Fibroblast of the aortic adventitia (primary cell): ENCODE measurements at regions not wholly inside any gene's neighbourhood (a gene's known extent, or its start where the extent isn't known, plus 50 kb on each side); places are given as distances from the start of the nearest gene placed in this dataset.
A peak's percentile ranks its signal among the peaks of the same experiment; 100 is the strongest.

Experiments used
- DNase-seq: peaks from one replicate; pipeline ENCODE4 v3.0.0-alpha.2; 2010; ENCODE audit warnings: low read depth
- H3K4me3 ChIP-seq: 2 replicates; pipeline ENCODE4 v1.5.1; 2011; ENCODE audit warnings: low read depth, mild to moderate bottlenecking, control low read depth, low read length, moderate library complexity
- CTCF ChIP-seq: IDR thresholded peaks from 2 replicates; pipeline ENCODE4 v1.5.1; 2011; ENCODE audit warnings: mild to moderate bottlenecking, low read length, control low read depth, inconsistent platforms; ENCODE audit not compliant: insufficient read depth

- no peak overlapping the region for H3K4me3 ChIP-seq
These were observed 188.4 kb downstream of the RGS3 start for GRCh38 chr9:113651896-113652295.

GRCh38 chr9:113652355-113653152 lies 189.0 kb downstream of the RGS3 start:
- H3K4me3 ChIP-seq = no peak overlapping the region
- TF ChIP-seq CTCF = no peak
- DNase-seq = no peak

More at GRCh38 chr9:113651896-113652295, 188.4 kb downstream of the RGS3 start:
- no peak for DNase-seq
- no peak for TF ChIP-seq CTCF

DNA sequence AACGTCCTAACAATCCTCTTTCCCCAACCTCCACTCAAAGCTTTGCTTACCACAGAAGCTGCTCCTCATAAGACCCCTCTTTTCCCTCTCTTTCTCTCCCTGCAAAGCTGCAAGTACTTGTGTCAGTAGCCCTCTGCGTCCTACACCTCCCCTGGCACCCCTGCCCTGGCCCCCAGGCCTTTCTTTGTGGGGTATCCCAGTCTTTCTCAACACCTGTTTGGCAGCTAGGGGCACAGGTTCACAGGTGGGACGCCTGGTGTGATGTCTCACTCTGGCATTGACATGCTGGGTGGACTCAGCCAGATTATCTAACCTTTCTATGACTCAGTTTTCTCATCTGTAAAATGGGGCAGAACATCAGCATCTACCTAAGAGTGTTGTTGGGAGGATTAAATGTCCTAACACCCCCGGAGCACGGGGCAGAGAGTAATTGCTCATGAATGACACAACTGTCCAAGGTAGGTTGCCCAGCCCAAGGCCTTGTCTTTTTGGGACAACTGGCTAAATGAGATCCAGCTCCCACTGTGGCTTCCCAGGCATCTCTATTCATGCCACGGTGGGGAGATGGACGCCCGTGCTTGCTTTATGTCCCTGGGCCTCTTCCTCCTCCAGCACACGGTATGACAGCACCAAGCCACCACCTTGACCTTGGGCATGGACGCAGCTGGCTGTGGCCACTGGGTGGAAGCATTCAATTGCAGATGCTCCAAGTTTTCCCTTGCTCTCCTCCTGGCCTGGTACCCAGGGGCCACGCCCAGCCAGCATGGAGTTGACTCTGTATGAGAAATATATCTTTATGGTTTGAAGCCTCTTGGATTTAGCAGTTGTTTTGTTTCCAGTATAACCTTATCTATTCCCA lies 190.4 kb downstream of the RGS3 start:
- DNase-seq = no peak
- no peak overlapping the region for H3K4me3 ChIP-seq
- TF ChIP-seq CTCF = no peak

DNA sequence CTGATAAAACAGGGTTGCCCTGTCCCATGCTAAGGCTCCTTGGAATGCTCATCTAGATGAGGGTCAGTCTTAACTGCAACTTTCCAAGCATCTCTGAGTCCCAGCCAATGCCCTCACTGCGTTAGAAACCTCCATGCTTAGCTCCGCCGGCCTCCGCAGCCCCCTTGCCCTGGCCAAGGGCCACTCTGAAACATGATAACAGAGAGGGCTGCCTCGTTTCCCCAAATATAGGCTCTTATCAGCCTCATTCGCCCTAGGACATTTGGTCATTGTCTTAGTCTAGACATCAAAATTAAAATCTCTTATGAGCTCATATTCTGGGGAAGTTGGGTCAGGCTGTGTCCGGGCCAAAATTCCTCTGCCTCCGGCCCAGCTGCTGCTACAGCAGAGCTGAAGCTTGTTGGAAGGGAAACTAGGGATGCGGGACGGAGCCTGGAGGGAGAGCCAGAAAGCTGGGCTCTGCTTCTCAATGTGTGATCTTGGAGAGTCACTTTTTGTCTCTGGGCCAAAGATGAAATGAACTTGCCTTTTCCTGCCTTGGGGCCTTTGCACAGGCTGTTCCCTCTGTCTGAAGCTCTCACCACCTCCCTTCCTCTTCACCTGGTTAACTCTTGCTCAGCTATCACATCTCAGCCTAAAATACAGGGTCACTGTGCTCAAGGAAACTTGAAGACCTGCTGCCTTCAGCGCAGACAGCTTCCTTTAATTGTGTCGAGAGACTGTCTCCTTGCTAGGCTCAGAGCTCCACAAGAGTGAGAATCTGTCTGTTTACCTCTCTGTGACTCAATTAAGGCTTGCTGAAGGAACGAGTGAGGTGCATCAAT lies 191.3 kb downstream of the RGS3 start:
- no peak for TF ChIP-seq CTCF
- H3K4me3 ChIP-seq = no peak overlapping the region
- peak; percentile 94 for DNase-seq

DNA sequence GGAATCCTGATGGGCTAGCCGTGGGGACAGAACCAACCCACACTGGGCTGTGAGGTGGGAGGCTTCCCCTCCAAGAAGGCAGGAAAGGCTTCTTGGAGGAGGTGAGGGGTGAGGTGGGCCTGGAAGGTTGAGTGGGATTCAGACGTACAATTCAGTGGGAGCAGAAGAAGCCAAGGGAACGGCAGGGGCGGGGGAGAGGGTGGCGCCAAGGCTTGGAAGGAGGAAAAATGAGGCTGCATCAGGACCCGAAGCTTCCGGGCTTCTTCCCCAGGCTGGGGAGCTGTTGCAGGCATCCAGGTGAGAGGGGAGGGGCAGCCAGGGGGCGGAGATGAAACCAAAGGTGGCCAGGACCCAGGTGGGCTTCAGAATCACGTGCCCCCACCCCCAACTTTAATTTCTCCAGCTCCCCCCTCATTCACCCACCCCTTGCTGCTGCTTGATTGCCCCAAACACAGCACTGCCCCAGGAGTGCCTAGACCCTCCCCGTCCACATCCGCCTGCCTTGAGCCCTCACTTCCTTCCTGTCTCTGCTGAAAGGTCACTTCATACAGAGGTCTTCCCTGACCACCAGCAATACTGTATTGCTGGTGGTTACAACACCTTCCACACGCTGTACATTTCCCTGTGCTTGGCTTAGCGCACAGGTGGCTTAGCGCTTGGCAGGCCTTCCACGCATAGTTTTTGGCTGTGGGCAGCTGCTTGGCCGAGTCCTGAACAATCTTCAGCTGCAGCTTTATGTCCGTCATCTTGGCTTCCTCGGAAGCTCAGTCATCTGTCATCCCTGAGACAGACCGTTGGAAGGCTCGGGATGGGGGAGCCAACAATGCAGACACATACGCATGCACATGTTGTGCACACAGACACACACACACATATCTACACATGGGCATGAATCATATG lies 193.5 kb downstream of the RGS3 start:
- no peak for DNase-seq
- TF ChIP-seq CTCF = no peak

More for the DNA sequence above, 193.5 kb downstream of the RGS3 start:
- no peak overlapping the region for H3K4me3 ChIP-seq
